Nephron progenitor cell (in vitro differentiated cells): ENCODE measurements at regions not wholly inside any gene's neighbourhood (a gene's known extent, or its start where the extent isn't known, plus 50 kb on each side); places are given as distances from the start of the nearest gene placed in this dataset.

Experiments
- DNase-seq: peaks from one replicate; pipeline ENCODE4 v3.0.0; 2021
- H3K27ac Mint-ChIP-seq: 2 replicates; pipeline ENCODE4 v1.8.0; 2021; ENCODE audit warnings: mild to moderate bottlenecking, moderate library complexity, mixed read lengths
- H3K27me3 Mint-ChIP-seq: 2 replicates; pipeline ENCODE4 v1.8.0; 2021; ENCODE audit warnings: mild to moderate bottlenecking, low read depth, mixed read lengths; ENCODE audit not compliant: poor library complexity
- H3K36me3 Mint-ChIP-seq: 2 replicates; pipeline ENCODE4 v1.8.0; 2021; ENCODE audit warnings: low read depth, mixed read lengths
- H3K4me1 Mint-ChIP-seq: 2 replicates; pipeline ENCODE4 v1.8.0; 2021; ENCODE audit warnings: mixed read lengths
- H3K4me3 Mint-ChIP-seq: 2 replicates; pipeline ENCODE4 v1.8.0; 2021; ENCODE audit warnings: mild to moderate bottlenecking, moderate library complexity, mixed read lengths
- H3K9me3 Mint-ChIP-seq: 2 replicates; pipeline ENCODE4 v1.8.0; 2021; ENCODE audit warnings: mild to moderate bottlenecking, moderate library complexity, mixed read lengths
- CTCF ChIP-seq: fragments of 200-600 bp; sonication (generic); IDR thresholded peaks from 2 replicates; pipeline ENCODE4 v1.5.0; 2021; ENCODE audit warnings: antibody characterized with exemption

- H3K9me3 Mint-ChIP-seq = peaks cover 5% of the 10 kb centered on the region
- H3K36me3 Mint-ChIP-seq = no peaks in the 10 kb centered on the region
- DNase-seq = no peak
These were observed 842.2 kb upstream of the VRK2 start for GRCh38 chr2:57204364-57204763.

GRCh38 chr2:57205241-57205640, 841.4 kb upstream of the VRK2 start:
- TF ChIP-seq CTCF = no peak

More at GRCh38 chr2:57204364-57204763, 842.2 kb upstream of the VRK2 start:
- Mint-ChIP-seq H3K4me1 (no peaks in the 10 kb centered on the region), H3K4me3 (no peak overlapping the region), H3K27me3 (no peaks in the 10 kb centered on the region), H3K27ac (no peak overlapping the region)
- no peak for TF ChIP-seq CTCF

GRCh38 chr2:57207191-57207590, 839.4 kb upstream of the VRK2 start:
- TF ChIP-seq CTCF = no peak
- no peaks in the 10 kb centered on the region for H3K36me3 Mint-ChIP-seq
- peaks cover 5% of the 10 kb centered on the region for H3K9me3 Mint-ChIP-seq
- H3K4me1 Mint-ChIP-seq = no peaks in the 10 kb centered on the region
- H3K27me3 Mint-ChIP-seq = no peaks in the 10 kb centered on the region
- H3K4me3 Mint-ChIP-seq = no peak overlapping the region
- H3K27ac Mint-ChIP-seq = no peak overlapping the region
- DNase-seq = no peak

More at GRCh38 chr2:57205241-57205640, 841.4 kb upstream of the VRK2 start:
- H3K27me3 Mint-ChIP-seq = no peaks in the 10 kb centered on the region
- no peaks in the 10 kb centered on the region for H3K36me3 Mint-ChIP-seq
- no peak overlapping the region for H3K27ac Mint-ChIP-seq
- DNase-seq = no peak
- peaks cover 5% of the 10 kb centered on the region for H3K9me3 Mint-ChIP-seq
- no peak overlapping the region for H3K4me3 Mint-ChIP-seq
- no peaks in the 10 kb centered on the region for H3K4me1 Mint-ChIP-seq

GRCh38 chr2:57209799-57210198, 836.8 kb upstream of the VRK2 start:
- Mint-ChIP-seq H3K9me3 (peaks cover 5% of the 10 kb centered on the region), H3K4me1 (no peaks in the 10 kb centered on the region), H3K27ac (no peak overlapping the region), H3K4me3 (no peak overlapping the region), H3K27me3 (no peaks in the 10 kb centered on the region), H3K36me3 (no peaks in the 10 kb centered on the region)
- no peak for DNase-seq
- TF ChIP-seq CTCF = no peak

GRCh38 chr2:57210855-57211254, 835.8 kb upstream of the VRK2 start:
- H3K36me3 Mint-ChIP-seq = no peaks in the 10 kb centered on the region
- no peaks in the 10 kb centered on the region for H3K27me3 Mint-ChIP-seq
- no peak overlapping the region for H3K27ac Mint-ChIP-seq
- no peak for TF ChIP-seq CTCF
- no peak for DNase-seq
- no peaks in the 10 kb centered on the region for H3K4me1 Mint-ChIP-seq
- no peak overlapping the region for H3K4me3 Mint-ChIP-seq
- peaks cover 5% of the 10 kb centered on the region for H3K9me3 Mint-ChIP-seq

- H3K27ac Mint-ChIP-seq = no peak overlapping the region
- TF ChIP-seq CTCF = no peak
- DNase-seq = no peak
These were observed 829.6 kb upstream of the VRK2 start for GRCh38 chr2:57217013-57217412.

More at GRCh38 chr2:57217013-57217412, 829.6 kb upstream of the VRK2 start:
- Mint-ChIP-seq H3K27me3 (no peaks in the 10 kb centered on the region), H3K4me1 (no peaks in the 10 kb centered on the region), H3K36me3 (no peaks in the 10 kb centered on the region), H3K4me3 (no peak overlapping the region), H3K9me3 (peaks cover 38% of the 10 kb centered on the region)
